CD4-positive, alpha-beta T cell treated with Interleukin-4 for 1 hour (primary cell): ENCODE measurements at regions not wholly inside any gene's neighbourhood (a gene's known extent, or its start where the extent isn't known, plus 50 kb on each side); places are given as distances from the start of the nearest gene placed in this dataset.

ENCODE experiments used
- DNase-seq, 2 donors: peaks; one replicate each; pipeline ENCODE4 v3.0.0-alpha.2; 2020 to 2022

DNA sequence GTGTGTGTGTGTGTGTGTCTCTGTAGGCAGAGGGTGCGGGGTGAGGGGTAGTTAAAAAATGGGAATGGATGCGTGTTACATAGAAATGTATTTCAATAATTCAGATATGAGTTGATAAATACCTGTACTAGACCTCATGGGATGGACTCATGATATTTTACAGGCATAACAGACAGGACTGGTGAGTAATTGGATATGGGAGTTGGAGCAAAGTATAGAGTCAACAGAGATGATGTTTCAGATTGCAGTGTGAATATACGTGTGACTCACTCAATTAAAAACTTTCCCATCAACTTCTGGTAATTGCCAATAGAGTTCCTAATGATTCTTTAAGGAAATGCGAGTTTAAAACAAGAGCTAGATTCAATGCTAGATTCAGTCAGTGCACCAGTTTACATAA lies 711.9 kb downstream of the C12orf50 start:
- no peak for DNase-seq

DNA sequence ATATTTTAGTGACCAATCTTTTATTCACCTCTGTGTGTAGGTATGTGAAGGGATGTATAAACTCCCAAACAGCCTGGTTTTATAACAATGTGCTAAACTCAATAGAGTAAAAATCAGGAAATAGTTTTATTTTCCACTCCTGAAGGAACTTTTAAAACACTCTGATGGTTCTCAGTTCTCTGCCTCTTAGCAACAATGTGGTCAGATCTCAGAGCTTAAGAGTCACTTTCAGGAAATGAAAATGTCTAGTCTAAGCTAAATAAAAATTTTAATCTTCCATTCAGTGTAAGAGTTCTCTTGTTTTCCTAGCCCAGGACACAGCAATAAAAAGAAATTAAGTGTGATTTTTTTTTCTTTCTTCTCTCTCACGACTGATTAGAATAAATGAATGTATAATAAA lies 718.0 kb downstream of the C12orf50 start:
- DNase-seq = no peak

DNA sequence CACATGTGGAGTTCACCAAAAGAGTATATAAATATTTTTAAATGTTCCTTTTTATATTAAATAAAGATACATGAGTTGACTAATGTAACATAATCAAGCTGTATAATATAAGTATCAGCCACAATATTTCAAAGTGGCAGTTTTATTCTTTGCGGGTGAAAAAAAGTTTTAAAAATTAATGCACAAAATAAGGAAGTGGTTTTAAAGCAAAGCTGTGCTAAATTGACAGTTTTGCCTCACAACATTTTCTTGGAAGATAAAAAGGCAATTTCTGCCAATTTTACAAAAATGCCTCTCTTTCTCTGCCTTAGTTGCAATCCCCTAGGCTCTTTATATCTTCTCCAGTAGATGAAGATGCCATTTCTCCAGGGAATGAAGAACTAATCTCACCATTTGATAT lies 719.1 kb downstream of the C12orf50 start:
- no peak for DNase-seq

DNA sequence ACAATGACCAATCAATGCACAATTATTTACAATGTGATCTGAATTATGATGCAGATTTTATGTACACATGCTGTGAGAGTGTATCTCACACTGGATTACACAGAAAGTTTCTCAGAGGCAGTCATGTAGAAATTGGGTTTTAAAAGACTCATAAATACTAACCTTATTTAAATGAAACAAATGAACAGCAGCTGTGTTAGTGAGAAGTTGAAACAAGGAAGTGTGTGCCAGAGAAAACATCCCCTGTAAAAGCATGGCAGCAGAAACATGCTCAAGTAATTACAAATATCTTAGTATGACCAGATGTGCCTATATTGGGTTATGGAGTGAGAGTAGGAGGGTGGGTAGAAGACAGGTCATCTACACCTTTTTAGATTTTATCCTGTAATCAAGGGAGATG lies 723.7 kb downstream of the C12orf50 start:
- no peak for DNase-seq

DNA sequence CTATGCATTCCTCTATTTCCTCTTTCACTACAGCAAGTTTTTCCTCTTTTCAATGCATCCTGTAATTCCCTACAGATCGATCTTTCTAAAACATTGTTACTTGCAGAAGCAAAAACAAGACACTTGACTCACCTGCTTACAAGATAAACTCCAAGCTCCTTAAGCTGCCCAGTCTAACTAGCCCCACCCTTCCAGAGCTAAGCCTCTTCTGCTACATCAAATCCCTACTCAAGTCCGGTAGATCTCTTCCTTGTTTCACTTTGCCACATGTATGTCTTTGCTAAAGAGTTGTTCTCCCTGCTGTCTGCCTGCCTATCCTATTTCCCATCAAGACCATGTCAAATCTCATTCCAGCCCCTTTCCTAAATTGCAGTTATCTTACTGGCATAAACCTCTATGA lies 724.8 kb downstream of the C12orf50 start:
- no peak for DNase-seq

- no peak for DNase-seq
These were observed 725.7 kb downstream of the C12orf50 start for GRCh38 chr12:87303396-87304012.

DNA sequence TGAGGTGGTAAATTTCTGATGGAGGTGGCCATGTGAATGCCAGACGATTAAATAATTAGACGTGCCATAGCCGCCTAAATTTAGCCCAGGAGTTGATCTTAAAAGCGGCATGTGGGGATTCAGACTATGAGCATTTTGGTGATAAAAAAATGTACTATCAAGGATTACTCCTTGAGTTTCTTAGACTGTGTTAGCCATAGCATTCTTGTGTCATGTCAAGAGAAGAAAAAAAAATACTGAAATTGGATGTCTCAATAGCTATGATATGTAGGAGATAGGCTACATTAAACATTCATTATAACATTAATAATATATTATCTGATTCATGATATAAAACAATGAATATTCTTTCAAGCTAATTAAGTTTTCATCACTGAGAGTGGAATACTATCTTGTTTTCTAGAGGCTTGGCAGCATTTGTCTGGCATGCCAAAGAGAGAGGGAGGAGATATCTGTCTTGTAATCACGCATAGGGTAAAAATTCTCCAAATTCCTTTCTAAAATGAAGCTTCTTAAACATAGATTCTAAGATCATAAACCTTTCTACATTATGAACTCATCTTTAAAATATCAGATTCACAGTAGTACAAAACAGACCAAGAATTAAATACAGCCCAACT lies 727.0 kb downstream of the C12orf50 start:
- DNase-seq = no peak

DNA sequence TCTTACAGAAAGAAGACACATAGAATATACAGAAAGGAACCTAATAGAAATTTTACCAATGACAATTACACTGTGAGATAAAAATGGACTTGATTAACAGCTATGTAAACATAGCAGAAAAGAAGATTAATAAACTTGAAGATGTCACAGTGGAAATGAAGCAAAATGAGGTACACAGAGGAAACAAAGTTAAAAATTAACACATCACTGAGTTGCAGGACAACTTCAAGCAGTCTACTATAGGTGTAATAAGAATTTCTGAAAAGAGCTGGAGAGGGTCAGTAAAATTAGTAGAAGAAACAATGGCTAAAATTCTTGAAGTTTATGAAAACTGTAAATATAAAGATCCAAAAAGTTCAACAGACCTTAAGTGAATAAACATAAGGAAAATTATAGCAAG lies 738.7 kb downstream of the C12orf50 start:
- DNase-seq = no peak

DNA sequence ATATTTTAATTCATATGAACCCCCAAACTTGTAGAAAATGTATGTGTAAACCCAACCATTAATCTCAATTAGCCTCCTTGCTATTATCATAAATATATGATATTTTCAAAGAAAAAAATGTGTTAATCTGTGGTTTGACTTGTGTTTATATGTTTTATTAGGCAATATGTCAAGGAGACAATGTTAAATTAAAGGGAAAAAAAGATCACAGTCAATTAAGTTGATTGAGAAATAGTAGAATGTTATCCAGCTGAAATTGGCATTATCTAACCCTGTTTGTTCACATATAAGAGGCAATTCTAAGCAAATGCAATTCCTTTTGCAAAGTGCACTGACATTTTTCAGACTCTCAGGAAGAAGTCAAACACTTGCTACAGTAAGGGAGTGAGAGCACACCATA lies 745.3 kb downstream of the C12orf50 start:
- DNase-seq = no peak

DNA sequence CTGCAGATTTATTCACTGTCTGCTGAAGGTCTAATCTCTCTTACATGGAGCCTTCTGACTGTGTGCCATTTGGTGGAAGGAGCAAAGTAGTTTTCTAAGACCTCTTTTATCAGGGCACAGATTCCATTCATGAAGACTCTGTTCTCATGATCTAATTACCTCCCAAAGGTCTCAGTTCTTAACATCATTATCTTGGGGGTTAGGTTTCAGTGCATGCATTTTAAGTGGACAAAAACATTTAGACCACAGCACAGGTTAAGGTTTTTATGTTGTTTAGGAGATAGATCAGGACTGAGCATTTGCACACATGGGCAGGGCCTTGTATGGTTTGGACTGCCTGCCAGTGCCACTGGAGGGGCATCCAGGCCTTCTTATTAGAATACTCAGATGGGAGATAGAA lies 746.1 kb downstream of the C12orf50 start:
- DNase-seq = no peak

DNA sequence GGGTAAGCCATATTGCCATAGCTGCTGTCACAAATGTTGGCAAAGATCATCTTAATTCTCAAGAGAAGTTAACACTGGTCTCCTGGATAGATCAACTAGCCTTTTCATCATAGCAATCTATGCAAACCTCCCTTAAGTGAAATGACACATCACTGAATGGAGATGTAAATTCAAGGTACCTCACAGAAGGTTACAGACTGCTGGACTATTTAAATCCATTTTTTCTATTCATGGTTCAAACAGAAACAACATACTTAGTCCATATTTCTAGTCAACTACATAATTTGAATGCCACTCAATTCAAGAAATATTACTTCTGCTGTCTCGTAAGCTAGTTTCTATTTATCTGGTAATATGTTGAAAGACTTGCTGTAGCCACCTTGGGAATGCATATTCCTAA lies 748.3 kb downstream of the C12orf50 start:
- no peak for DNase-seq

DNA sequence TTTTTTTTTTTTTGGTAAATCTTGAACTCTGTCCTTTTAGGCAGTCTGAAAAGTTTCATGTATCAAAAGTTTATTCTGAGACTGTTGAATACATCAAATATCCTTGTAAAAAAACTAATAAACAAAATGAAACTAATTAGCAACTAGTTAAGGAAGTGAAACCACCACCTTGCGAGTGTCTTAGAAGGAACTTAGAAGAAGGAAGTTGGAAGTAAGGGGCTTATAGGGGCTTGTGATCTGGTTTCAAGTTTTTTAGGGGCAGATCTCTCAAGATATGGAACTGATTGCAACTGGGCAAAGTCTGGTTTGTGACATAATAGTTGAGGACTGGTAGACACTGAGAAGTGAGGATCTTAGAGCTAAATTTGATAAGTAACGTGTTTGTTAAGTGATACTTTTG lies 748.8 kb downstream of the C12orf50 start:
- DNase-seq = no peak

- no peak for DNase-seq
These were observed 754.5 kb downstream of the C12orf50 start for GRCh38 chr12:87274594-87275245.

DNA sequence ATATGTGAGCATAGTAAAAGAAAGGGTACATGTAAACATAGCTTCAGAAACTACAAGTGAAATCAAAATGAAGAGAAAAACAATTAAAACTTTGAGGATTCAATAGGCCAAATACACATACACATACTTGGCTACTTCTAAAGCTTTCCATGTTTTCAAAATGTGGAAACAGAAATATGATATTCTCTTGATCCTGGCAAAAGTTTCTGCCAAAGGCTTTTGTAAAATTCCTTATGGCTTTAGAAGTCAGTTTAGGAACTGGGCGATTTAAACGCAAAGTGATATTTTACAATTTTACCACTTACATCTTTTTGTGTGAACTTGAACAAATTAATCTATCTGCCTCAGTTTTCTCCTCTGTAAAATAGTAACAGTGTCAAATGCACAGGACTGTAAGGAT lies 756.4 kb downstream of the C12orf50 start:
- DNase-seq = no peak

DNA sequence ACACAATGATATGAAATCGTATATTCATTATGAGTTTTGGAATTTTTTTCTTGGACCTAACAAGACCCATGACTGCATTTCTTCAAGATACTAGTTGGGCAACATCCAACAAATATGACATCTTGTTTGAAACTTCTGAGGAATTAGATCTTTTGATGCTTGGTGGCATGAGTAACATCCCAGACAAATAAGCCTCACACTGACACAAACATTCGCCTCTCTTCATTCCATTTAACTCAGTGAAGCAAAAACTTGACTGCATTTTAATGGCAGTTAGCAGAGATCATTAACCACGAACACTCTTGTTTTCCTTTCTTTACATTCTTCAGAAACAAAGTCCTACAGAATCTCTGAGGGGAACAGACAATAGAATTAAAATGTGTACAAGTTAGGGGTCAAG lies 758.3 kb downstream of the C12orf50 start:
- no peak for DNase-seq

DNA sequence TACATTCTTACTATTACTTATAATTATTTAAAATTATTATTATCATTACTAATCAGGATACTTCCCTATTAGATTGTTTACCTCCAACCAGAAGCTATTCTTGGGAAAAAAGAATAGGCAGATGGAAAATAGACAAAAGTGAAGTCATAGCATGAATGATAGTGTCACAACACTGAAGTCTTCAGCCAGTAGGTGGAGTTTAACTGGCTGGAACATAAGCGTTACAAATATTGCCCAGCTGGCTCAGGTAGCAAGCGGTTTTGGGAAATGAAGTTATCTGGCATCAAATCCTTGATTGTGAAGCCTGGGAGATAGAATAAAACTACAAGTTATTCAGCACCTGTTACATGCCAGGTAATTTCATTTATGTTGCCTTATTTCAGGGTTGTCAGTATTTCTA lies 762.9 kb downstream of the C12orf50 start:
- DNase-seq = no peak

DNA sequence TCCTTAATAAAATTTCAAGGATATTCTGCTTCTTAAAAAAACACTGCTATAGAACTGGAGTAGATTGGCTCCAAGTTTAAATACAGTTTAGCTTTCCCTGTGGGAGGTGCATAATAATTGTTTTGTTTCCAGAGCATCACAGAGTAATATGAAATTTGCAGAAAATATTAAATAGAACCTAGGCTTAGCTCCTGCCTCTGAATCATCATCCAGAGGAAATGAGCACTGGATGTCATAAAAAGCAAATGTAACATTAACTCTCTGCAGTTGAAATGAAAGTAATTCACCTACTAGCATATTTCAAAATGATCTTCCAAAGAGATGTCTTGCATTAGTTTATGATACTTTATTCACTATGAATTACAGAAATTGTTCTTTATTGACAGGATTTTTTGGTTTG lies 769.8 kb downstream of the C12orf50 start:
- no peak for DNase-seq

DNA sequence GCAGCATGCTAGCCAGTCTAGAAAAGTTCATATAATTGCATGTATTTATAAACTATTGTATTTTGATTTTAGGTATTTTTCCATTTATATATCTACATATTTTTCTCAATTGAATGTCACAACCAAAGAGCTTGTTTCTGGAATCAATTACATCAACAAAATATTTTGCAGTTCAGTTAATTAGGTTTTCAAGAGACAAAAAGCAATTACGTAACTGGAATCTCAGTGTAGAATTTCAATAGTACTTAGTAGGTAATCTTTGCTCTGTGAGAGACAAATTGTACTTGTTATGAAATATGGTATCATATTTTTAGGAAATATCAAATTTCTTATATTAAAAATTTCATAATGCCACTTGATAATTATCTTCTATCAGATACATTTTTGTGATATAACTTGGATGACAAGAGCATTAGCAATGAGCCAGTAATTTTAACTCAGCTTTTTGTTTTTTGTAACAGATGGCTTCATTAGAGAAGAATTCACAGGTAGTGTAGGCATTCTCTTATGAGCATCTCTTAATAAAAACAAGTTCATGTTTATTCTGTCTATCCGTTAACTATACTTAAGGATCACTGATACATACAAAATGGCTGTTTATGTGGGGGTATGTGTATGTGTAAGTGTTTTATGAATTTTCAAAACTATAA lies 774.7 kb downstream of the C12orf50 start:
- DNase-seq = no peak

- no peak for DNase-seq
These were observed 776.0 kb downstream of the C12orf50 start for GRCh38 chr12:87253157-87253556.

- DNase-seq = no peak
These were observed 782.5 kb downstream of the C12orf50 start for GRCh38 chr12:87246726-87247125.

GRCh38 chr12:87238466-87238865 lies 790.7 kb downstream of the C12orf50 start:
- no peak for DNase-seq

GRCh38 chr12:87234898-87235297 lies 794.3 kb downstream of the C12orf50 start:
- no peak for DNase-seq

GRCh38 chr12:87233671-87234070 lies 795.5 kb downstream of the C12orf50 start:
- no peak for DNase-seq

DNA sequence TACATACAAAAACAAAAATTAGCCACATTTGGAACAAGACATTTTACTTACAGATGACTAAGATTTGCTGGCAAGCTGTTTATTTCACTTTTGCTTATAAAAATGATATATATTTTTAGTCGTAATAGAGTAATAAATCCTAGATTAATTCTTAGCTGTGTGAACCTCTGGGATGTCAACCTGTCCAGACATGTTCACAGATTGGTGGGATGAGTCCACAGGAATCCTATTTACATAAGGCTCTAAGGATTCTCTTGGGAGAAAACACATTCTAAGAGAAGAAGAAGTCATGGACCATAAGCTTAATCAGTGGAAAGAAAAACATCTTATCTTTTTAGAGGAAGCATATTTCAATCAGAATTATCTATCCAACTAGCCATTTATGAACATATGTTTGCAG lies 797.4 kb downstream of the C12orf50 start:
- DNase-seq = no peak
